Stomach smooth muscle (tissue), 2 donors: ENCODE measurements at regions not wholly inside any gene's neighbourhood (a gene's known extent, or its start where the extent isn't known, plus 50 kb on each side); places are given as distances from the start of the nearest gene placed in this dataset.
"Not testable (repeated sequence)": the region's sequence is repeated elsewhere in the genome, so short reads cannot be mapped to it uniquely, and the experiment has no call there.

Source experiments
- H3K27ac ChIP-seq: one replicate; pipeline ENCODE4 v1.7.0; 2013; ENCODE audit warnings: mild to moderate bottlenecking, low read length, inconsistent platforms
- H3K27me3 ChIP-seq, 2 donors: one replicate each; pipeline ENCODE4 v1.7.0; 2013; ENCODE audit warnings: low read length in 2 of 2; ENCODE audit not compliant: insufficient read depth in 2 of 2, control insufficient read depth in 1 of 2
- H3K36me3 ChIP-seq, 2 donors: one replicate each; pipeline ENCODE4 v1.7.0; 2013; ENCODE audit warnings: low read length in 2 of 2; ENCODE audit not compliant: control insufficient read depth in 2 of 2, insufficient read depth in 2 of 2
- H3K4me1 ChIP-seq: one replicate; pipeline ENCODE4 v1.7.0; 2013; ENCODE audit warnings: low read length; ENCODE audit not compliant: control insufficient read depth, insufficient read depth
- H3K4me3 ChIP-seq, 2 donors: one replicate each; pipeline ENCODE4 v1.7.0; 2013; ENCODE audit warnings: low read length in 2 of 2
- H3K9ac ChIP-seq, 2 donors: one replicate each; pipeline ENCODE4 v1.7.0; 2013; ENCODE audit warnings: low read length in 2 of 2, mild to moderate bottlenecking in 1 of 2
- H3K9me3 ChIP-seq, 2 donors: one replicate each; pipeline ENCODE4 v1.7.0; 2013; ENCODE audit warnings: low read length in 2 of 2; ENCODE audit not compliant: control insufficient read depth in 2 of 2
- donor health status: healthy.
- donor health status: Pancreatic carcinoma.

DNA sequence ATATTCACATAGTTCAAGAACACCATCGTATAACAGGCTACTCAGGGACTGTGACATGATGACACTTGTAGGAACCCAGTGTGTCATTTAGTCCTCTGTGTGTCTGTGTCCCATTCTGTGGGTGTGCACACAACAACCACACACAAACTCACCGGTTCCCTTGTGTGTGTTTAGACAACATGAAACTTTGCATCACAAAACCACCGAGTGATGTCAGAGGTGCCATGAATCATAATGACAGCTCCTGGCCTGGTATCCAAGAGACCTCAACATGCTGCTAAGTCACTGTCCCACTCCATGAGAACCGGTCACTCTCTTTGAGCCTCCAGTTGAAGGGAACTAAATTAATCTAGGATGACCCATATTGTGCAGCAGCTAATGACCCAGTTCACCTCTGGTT lies 421.3 kb downstream of the PREX1 start:
- Histone ChIP-seq H3K4me3 (no peak overlapping the region), H3K27me3 (no peaks in the 10 kb centered on the region), H3K9me3 (no peaks in the 10 kb centered on the region), H3K36me3 (no peaks in the 10 kb centered on the region), H3K9ac (no peak overlapping the region), H3K4me1 (no peaks in the 10 kb centered on the region), H3K27ac (no peak overlapping the region)

DNA sequence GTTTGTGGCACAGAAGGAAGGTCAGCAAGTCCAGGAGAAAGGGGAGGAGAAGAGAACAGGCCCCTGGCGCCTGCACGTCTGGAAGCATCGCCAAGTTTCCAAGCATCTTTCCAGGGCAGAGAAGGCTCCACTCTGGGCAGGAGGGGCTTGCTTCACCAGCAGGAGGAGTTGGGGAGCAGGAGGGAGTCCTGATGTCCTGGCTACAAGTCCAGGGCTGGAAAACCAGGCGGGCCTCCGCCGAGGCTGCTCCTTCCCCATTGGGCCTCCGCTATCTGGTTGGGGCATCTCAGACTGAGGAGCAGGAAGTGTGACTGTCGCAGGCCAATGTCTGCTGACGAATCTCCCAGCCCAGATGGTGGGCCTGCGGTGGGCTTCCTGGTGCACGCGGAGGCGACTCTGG lies 421.9 kb downstream of the PREX1 start:
- Histone ChIP-seq H3K4me3 (no peak overlapping the region), H3K27ac (no peak overlapping the region), H3K9ac (no peak overlapping the region), H3K36me3 (no peaks in the 10 kb centered on the region), H3K27me3 (no peaks in the 10 kb centered on the region), H3K4me1 (no peaks in the 10 kb centered on the region), H3K9me3 (no peaks in the 10 kb centered on the region)

DNA sequence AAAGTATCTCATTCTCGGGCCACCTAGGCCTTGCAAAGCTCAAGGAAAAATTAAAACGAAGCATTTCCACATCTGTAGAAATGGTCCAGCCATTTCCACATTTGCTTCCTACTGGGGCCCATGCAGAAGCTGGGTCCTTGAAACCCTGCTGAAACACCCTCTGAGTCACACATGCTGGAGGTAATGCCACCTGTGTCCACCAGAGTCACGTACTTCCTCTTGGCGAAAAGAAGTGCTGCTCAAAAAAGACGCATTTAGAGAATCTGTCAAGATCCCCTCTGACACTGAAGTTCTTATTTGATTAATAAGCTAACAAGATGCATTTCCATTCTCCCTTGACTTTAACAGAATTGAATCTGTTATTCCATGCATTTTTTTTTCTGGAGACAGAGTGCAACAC lies 423.2 kb downstream of the PREX1 start:
- Histone ChIP-seq H3K27ac (no peak overlapping the region), H3K36me3 (no peaks in the 10 kb centered on the region), H3K9me3 (no peaks in the 10 kb centered on the region), H3K4me1 (no peaks in the 10 kb centered on the region), H3K9ac (no peak overlapping the region), H3K4me3 (no peak overlapping the region), H3K27me3 (no peaks in the 10 kb centered on the region)

DNA sequence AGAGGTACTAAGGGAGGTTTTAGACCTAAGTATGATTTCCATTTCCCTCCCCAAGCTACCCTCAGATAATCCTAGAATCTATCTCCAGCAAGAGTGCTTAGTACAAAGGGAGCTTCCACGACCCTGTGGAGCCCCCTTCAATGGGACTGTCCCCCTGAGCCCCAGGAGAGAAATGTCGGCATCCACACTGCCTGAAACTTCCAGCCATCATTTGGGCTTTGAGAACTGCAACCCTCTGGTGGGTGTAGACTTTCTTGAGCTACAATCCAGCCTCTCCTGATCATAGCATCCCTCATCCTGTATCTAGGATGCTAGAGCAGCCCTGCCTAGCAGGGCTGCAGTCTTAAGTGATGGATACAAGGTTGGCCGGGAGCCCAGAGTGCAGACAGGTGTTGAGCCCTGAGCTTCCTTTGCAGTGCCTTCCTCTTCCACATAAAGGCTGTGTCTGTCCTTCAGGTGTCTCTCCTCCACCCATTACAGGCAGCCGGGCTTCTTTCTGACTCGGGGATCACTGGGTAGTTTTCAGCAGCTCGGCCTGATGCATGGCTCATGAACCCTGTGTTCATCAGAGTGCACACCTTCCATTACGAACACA lies 424.5 kb downstream of the PREX1 start:
- no peak overlapping the region for H3K9ac ChIP-seq
- no peaks in the 10 kb centered on the region for H3K36me3 ChIP-seq
- no peaks in the 10 kb centered on the region for H3K9me3 ChIP-seq
- no peak overlapping the region for H3K4me3 ChIP-seq
- no peaks in the 10 kb centered on the region for H3K27me3 ChIP-seq
- H3K4me1 ChIP-seq, result peaks cover 10% of the 10 kb centered on the region
- H3K27ac ChIP-seq, result no peak overlapping the region

DNA sequence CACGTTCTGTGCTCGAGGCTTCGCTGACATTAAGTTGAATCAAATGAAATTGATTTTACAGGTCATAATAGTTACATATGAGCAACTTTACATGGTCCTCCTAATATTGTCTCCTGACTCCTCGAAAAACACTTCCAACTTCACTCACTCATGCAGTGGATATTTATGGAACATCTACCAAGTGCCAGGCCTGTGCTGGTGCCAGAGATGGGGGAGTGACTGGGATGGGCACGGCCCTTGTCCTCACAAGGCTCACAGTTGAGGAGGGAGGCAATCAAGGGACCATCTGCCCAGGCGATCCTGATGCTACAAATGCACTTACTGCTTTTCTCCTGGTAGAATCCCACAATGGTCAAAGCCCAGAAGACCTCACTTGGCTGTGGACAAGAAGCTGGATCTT lies 426.4 kb downstream of the PREX1 start:
- Histone ChIP-seq H3K27ac (no peak overlapping the region), H3K4me3 (no peak overlapping the region), H3K36me3 (no peaks in the 10 kb centered on the region), H3K4me1 (peaks cover 13% of the 10 kb centered on the region), H3K9ac (no peak overlapping the region), H3K9me3 (no peaks in the 10 kb centered on the region), H3K27me3 (no peaks in the 10 kb centered on the region)

DNA sequence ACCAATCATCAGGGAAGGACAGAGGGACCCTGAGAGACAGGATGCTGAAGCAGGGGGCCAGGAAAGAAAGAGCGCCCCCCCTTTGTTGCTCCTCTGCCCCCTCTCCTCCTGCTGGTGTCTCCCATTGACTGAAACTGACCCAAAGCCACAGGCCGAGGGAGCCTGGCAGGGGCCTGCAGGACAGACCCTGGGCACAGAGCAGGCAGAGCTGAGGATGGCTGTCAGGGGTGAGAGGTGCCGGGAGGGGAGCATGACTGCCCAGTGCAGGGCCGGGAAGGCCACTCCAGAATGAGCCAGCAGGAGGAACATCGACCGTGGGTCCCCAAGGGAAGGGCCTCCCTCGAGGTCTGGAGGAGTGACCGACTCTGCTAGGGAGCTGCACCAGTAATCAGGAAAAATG lies 427.8 kb downstream of the PREX1 start:
- no peaks in the 10 kb centered on the region for H3K36me3 ChIP-seq
- no peak overlapping the region for H3K4me3 ChIP-seq
- H3K9ac ChIP-seq, result no peak overlapping the region
- no peak overlapping the region for H3K27ac ChIP-seq
- H3K9me3 ChIP-seq, result no peaks in the 10 kb centered on the region
- H3K4me1 ChIP-seq, result peaks cover 13% of the 10 kb centered on the region
- H3K27me3 ChIP-seq, result no peaks in the 10 kb centered on the region

DNA sequence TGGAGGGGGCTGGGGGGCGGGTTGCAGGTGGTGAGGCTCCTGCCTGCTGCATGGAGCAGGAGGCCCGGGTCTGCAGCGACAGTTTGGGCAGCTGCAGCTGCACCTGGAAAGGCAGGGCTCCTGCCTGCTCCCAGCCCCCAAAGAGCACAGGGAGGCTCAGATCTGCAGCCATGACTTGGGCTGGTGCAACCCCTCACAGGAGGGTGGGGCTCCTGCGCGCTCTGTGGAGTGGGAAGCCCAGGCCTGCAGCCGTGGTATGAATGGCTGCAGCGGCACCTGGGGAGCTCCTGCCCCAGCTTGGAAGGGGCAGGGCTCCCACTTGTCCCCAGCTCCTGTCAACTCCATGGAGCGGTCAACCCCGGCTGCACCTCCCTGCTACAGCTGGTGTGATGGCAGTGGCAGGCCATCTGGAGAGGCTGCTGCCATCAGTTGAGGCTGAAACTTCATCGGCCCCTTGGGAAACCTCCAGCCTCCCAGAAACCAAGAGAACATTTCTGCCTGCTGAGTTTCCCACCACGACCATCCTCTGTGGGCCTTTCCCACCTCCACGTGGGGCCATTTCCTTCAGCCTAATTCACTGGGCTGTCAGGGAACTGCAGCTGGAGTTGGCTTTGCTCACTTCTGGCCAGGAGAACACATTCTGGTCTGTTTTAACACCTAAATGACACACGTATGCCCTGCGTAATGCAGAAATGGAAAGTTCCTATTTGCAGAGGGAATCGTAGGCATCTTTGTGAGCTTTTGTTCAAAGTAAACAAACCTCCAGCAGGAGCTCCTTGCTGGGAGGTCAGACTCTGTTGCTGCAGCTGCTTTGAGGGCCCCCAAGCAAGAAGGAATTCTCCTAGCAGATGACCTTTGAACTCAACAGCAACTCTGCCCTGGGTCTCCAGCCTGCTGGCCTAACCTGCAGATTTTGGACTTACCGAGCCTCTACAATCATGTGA lies 429.0 kb downstream of the PREX1 start:
- H3K27ac ChIP-seq, result no peak overlapping the region
- peaks cover 13% of the 10 kb centered on the region for H3K4me1 ChIP-seq
- H3K27me3 ChIP-seq, result no peaks in the 10 kb centered on the region
- H3K4me3 ChIP-seq, result no peak overlapping the region
- no peaks in the 10 kb centered on the region for H3K36me3 ChIP-seq
- no peaks in the 10 kb centered on the region for H3K9me3 ChIP-seq
- H3K9ac ChIP-seq, result no peak overlapping the region

DNA sequence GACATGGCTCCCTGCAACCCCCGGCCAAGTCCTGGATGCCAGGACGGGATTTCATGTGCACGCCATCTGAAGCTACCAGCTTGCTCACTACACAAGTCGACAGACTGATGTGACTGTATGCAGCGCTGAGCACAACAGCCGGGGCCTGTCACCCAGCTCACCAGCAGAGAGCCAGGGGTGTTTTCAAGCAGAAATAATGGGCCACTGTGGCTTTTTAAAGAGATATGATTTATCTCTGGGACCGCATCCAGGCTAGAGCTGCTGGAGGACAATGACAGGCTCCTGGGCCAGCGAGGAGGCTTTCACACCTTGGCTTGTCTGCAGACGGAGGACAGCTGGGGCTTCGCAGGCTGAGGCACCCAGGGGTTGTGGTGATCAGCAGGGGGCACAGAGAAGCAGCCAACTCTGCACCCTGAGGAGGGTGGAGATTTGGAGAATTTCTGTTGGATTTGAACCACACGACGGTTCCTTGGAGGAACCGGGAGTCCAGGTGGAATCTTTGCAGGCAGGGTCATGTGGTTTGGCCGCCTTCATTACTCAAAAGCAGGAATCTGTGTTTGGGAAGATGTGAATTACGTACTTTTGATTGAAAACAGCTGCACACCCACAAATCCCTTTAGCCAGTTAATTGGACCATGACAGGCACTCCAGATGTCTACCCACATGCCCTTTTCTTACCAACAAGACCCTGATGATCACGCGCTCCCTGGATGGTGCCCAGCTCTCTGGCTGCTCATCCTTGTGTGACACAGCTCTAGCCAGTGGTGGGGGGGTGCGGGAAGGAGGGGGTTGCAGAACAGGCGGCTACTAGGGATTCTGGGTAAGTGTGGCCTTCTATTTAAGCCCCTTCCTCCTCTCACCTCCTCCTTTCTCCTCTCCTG lies 430.6 kb downstream of the PREX1 start:
- not testable (repeated sequence) for H3K27ac ChIP-seq, H3K4me3 ChIP-seq, H3K27me3 ChIP-seq, H3K36me3 ChIP-seq, H3K9me3 ChIP-seq, H3K9ac ChIP-seq
- H3K4me1 ChIP-seq, result peaks cover 13% of the 10 kb centered on the region

DNA sequence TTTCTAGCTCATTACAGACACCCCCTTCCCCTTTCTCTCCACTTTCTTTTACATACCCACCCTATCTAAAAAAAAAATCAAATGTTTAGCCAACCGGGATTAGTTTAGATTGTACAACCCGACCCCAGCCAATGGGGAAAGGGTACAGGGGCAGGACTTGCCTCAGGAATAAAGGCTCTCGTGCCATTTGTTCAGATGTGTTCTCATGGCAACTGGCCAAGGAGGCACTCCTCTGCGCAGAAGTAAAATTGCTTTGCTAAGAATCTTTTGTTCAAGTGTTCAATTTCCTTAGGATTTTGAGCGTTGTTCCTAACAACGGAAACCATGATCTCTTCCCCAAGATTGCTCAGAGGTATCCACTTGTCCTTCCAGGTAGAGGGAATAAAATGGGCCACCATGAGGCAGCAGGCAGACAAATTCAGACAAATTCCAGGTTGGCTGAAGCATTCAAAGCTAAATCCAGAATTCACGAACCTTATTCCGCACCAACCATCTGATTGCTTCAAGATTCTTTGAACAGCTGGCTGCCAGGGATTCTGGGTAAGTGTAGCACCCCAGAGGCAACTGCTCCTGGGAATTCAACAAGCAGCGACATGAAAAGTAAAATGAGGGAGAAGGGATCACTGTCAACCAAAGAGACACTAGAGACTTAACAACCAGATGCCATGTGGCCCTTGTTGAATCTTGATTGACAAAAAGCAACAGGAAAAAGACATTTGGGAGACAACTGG lies 431.8 kb downstream of the PREX1 start:
- H3K27ac ChIP-seq, result no peak overlapping the region
- H3K4me1 ChIP-seq, result peaks cover 13% of the 10 kb centered on the region
- H3K4me3 ChIP-seq, result no peak overlapping the region
- H3K9ac ChIP-seq, result no peak overlapping the region
- no peaks in the 10 kb centered on the region for H3K36me3 ChIP-seq
- H3K27me3 ChIP-seq, result no peaks in the 10 kb centered on the region
- H3K9me3 ChIP-seq, result no peaks in the 10 kb centered on the region

DNA sequence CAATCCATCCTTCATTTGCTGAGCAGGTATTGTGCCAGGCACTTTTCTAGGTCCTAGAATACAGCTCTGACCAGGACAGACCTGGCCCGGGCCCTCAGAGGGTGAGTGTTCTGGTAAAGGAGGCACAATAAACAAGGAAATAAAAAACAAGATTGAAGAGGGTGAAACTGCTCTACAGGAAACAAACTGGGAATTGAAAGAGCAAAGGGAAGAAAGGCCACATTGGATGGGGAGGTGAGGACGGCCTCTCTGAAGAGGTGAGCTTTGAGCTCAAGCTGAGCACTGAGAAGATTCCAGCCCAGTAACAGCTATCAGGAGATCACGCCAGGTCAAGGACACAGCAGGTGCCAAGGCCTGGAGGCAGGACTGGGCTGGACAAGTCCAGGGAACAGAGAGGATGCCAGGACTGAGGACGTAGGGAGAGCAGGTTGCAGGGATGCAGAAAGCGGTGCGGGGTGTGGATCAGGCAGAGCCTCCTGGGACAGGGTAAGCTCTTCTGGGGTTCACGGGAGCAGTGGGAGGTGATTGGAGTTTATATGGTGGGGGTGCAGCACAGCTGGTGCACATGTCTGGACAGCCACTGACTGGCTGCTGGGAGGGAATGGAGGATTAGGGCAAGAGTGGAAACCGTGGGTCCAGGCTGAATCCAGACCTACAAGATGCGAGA lies 433.3 kb downstream of the PREX1 start:
- H3K9ac ChIP-seq, result no peak overlapping the region
- H3K4me1 ChIP-seq, result peaks cover 13% of the 10 kb centered on the region
- H3K27ac ChIP-seq, result no peak overlapping the region
- H3K27me3 ChIP-seq, result no peaks in the 10 kb centered on the region
- no peaks in the 10 kb centered on the region for H3K9me3 ChIP-seq
- H3K36me3 ChIP-seq, result no peaks in the 10 kb centered on the region
- H3K4me3 ChIP-seq, result no peak overlapping the region
